ENCODE measurements at regions not wholly inside any gene's neighbourhood (a gene's known extent, or its start where the extent isn't known, plus 50 kb on each side); places are given as distances from the start of the nearest gene placed in this dataset.

DNA sequence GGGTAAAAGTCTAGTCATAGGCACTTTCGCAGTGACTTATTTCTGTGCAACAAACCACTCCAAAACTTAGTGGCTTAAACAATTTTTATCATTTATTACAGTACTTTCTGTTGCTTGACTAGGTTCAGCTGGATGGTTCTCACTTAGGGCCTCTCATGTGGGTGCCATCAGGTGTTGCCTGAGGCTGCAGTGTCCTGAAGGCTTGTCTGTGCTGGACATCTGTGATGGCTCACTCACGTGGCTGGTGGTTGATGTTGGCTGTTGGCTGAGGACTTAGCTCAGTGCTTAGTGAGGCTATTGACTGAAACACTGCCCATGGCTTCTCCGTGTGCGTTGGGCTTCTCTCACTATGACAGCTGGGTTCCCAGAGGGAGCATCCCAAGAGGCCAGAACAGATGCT is 81.4 kb upstream of the GCFC2 start:
- Histone ChIP-seq H3K4me3 (replicated peaks in 1 of 2; ENCODE audit: low read depth in 1 of 2, low read length in 2 of 2) (no peak overlapping the region), H3K4me1 (ENCODE audit: control insufficient read depth in 1 of 2, insufficient read depth in 2 of 2, low read length in 2 of 2) (no peaks in the 10 kb centered on the region), H3K9me3 (ENCODE audit: control insufficient read depth in 1 of 2, insufficient read depth in 1 of 2, low read depth in 1 of 2, low read length in 2 of 2) (no peaks in the 10 kb centered on the region), H3K4me2 (ENCODE audit: low read length) (no peak overlapping the region), H2AFZ (ENCODE audit: low read depth, low read length, poor library complexity, severe bottlenecking) (no peak overlapping the region), H4K20me1 (ENCODE audit: insufficient read depth) (no peaks in the 10 kb centered on the region), H3K79me2 (ENCODE audit: insufficient read depth, low read length) (no peaks in the 10 kb centered on the region), H3K27me3 (ENCODE audit: insufficient read depth, low read length) (no peaks in the 10 kb centered on the region), H3K36me3 (ENCODE audit: control insufficient read depth in 1 of 2, insufficient read depth in 2 of 2, low read length in 2 of 2) (no peaks in the 10 kb centered on the region), H3K9ac (ENCODE audit: low read length) (no peak overlapping the region), H3K27ac (ENCODE audit: low read depth, low read length) (no peak overlapping the region), H3K9me2 (ENCODE audit: insufficient read depth) (no peaks in the 10 kb centered on the region)
- CTCF ChIA-PET, result no interaction called here
- POLR2A ChIA-PET, result no interaction called here
- RAD21 ChIA-PET (ENCODE audit: low non-redundant PET in 1 of 2, low total read pairs in 2 of 2, uncharacterized antibody in 2 of 2, unreplicated experiment in 2 of 2), result no interaction called here
- ATAC-seq (no peak), DNase-seq (ENCODE audit: low read depth, low spot score) (no peak)
- BruUV-seq (replicated peaks), result no TSS peak
- intact Hi-C loops (cut with micrococcal nuclease), result no loop called here
- TF ChIP-seq EZH2 (IDR thresholded peaks at IDR 0.05) (no peak), SRF (IDR thresholded peaks at IDR 0.05; ENCODE audit: low read depth) (no peak)

DNA sequence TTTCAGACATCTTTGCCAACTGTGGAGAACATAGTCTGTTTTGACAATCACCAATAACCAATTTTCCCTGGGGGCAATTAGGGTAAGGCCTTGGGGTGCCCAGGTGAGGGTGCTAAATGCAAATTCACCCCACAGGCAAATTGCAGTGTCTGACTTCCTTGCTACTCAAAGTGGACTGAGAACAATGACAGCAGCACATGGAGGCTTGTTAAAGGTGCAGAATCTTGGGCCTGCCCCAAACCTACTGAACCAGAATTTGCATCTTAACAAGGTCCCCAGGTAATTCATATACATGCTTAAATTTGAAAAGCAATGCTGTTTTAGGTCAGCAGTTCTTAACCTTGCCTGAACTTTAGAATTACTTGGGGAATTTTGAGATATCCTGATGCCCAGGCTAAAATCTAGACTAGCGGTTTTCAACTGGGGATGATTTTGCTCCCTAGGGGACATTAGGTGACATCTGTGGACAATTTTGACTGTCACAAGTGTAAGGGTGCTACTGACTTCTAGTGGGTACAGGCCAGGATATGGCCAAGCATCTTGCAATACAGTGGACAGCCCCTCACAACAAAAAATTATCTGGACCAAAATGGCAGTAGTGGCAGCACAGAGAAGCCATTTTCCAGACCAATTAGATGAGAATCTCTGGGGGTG is 80.2 kb upstream of the GCFC2 start:
- Histone ChIP-seq H3K9me2 (ENCODE audit: insufficient read depth) (no peaks in the 10 kb centered on the region), H3K4me1 (ENCODE audit: control insufficient read depth in 1 of 2, insufficient read depth in 2 of 2, low read length in 2 of 2) (no peaks in the 10 kb centered on the region), H4K20me1 (ENCODE audit: insufficient read depth) (no peaks in the 10 kb centered on the region), H3K9ac (ENCODE audit: low read length) (no peak overlapping the region), H3K9me3 (ENCODE audit: control insufficient read depth in 1 of 2, insufficient read depth in 1 of 2, low read depth in 1 of 2, low read length in 2 of 2) (no peaks in the 10 kb centered on the region), H3K36me3 (ENCODE audit: control insufficient read depth in 1 of 2, insufficient read depth in 2 of 2, low read length in 2 of 2) (no peaks in the 10 kb centered on the region), H3K27ac (ENCODE audit: low read depth, low read length) (no peak overlapping the region), H3K4me2 (ENCODE audit: low read length) (no peak overlapping the region), H3K4me3 (replicated peaks in 1 of 2; ENCODE audit: low read depth in 1 of 2, low read length in 2 of 2) (no peak overlapping the region), H3K27me3 (ENCODE audit: insufficient read depth, low read length) (no peaks in the 10 kb centered on the region), H2AFZ (ENCODE audit: low read depth, low read length, poor library complexity, severe bottlenecking) (no peak overlapping the region), H3K79me2 (ENCODE audit: insufficient read depth, low read length) (no peaks in the 10 kb centered on the region)
- ChIA-PET CTCF (no interaction called here), POLR2A (no interaction called here), RAD21 (ENCODE audit: low non-redundant PET in 1 of 2, low total read pairs in 2 of 2, uncharacterized antibody in 2 of 2, unreplicated experiment in 2 of 2) (no interaction called here)
- ATAC-seq, result no peak
- TF ChIP-seq EZH2phosphoT487 (IDR thresholded peaks at IDR 0.05; ENCODE audit: borderline replicate concordance) (no peak), POLR2A (IDR thresholded peaks at IDR 0.05; ENCODE audit: borderline replicate concordance, extremely low read depth, insufficient read depth, insufficient read length) (no peak), ZBTB33 (IDR thresholded peaks at IDR 0.05; ENCODE audit: extremely low read depth, insufficient replicate concordance, low read length) (no peak), CTCF (IDR thresholded peaks at IDR 0.05 in 2 of 3, conservative IDR thresholded peaks at IDR 0.05 in 1 of 3; ENCODE audit: borderline replicate concordance in 1 of 3, insufficient read depth in 1 of 3, low read depth in 2 of 3, low read length in 2 of 3) (no peak), ZNF274 (IDR thresholded peaks at IDR 0.05; ENCODE audit: low read depth, low read length) (no peak)
- no peak for DNase-seq (ENCODE audit: low read depth, low spot score)
- intact Hi-C loops (cut with micrococcal nuclease), result no loop called here
- BruUV-seq (replicated peaks), result no TSS peak
